NCI-H82 (cell line): ENCODE measurements at regions not wholly inside any gene's neighbourhood (a gene's known extent, or its start where the extent isn't known, plus 50 kb on each side); places are given as distances from the start of the nearest gene placed in this dataset.

Experiments
- DNase-seq: peaks from one replicate; lab custom pipeline; 2025; lab: John Stamatoyannopoulos, UW

DNA sequence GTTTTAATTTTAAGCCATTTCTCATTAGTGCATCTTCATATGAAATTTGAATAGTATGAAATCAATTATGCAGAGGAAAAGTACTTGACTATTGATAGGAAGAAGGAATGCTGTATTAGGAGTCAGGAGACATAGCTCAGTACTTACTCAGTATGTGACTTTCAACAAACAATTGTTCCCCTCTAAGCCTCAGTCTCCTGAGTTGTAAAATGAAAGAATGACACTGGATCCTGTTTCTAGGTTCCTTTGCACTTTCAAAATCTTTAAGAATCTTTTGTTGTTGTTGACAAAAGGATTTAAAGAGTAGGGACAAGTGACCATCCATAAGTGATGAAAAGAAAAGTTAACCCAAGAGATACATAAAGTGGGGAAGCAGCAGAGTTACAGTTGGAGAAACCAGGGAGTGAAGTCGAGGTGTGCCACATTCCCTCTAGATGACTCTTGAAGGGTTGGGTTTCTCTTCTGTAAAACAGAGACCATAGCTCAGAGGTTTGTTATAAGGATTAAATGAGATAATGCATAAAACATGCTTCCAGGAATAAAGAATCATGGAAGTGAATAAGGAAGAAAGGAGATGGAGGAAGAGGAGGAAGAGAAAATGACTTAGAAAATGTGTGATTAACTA lies 105.7 kb upstream of the KCNJ15 start:
- no peak for DNase-seq

DNA sequence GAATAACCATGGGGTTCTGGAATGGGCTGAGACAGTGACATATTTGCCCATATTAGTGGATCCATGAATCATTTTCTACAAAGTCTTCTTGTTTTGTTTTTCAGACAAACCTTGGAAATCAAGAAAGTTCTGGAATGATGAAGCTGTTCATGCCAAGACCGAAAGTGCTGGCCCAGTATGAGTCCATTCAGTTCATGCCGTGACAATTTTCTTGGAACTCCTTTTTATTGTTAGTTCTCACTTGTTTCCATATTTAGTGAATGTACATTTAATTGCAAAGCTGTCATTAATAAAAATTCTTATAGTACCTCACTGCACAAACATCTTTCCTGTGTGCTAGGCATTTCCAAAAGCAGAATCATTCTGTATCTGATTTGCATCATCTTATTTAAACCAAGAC lies 100.6 kb upstream of the KCNJ15 start:
- DNase-seq: no peak

DNA sequence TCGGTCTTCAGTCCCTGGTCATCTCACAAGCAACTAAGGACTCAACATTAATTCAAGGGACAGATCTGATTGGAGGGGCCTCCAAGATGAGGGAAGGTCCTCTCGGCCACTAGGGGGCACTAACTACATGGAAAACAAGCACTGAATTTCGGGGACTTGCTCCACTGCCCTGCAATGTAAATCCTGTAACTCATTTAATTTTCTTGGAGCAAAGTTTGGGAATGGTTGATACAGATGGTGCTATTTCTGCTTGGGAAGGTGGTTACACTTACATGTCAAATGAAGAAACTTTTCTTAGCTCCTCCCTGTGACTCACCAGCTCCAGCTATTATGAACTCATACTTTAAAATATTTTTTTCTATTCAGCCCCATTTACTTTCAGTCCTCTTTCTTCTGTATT lies 97.4 kb upstream of the KCNJ15 start:
- DNase-seq: peak; percentile 80

DNA sequence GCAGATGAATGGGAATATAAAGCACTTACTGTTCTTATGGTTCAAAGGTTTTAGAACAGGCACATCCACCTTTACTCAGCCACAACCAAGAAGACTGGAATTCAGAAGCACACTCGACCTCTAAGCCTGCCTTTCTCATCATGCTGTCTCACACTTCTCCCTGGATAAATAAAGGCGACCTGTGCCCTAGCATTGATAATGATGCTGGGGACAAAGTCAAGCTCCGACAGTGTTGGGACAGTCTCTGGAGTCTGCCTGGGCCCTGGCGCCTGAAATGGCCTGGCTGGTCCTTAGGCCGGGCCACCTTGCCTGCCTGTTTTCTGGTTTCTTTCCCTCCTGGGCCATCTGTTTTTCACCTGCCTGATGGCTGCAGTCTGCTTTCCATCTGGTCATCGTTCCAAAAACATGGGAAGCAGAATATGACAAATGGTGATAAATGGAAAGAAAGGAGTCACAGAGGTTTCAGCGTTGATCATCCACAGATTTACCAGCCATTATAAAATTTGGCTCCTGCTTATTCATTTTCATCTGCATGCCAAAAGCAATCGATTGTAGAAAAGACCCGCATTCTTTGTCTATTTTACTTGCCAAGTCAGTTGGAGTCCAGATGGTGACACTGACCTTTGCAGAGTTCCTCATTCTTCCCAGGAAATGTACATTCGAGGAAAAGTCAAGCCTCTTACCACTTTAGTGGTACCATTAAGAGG lies 91.2 kb upstream of the KCNJ15 start:
- DNase-seq: no peak

DNA sequence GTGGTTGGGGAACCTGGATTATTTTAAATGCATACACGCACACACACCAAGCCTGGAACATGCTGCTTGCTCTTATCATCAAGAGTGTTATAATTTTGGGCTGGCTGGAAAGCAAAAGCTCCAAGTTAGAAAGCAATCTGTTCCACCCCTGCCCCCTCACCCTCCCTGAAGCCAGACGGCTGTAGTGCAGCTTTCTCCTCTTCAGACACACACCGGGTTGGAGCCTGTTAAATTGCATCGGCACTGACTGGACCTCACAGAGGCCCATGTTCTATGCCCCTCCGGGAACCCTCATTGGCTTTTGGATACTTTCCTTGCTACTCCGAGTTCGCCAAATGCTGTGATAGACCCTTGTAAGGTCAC lies 90.6 kb upstream of the KCNJ15 start:
- no peak for DNase-seq

DNA sequence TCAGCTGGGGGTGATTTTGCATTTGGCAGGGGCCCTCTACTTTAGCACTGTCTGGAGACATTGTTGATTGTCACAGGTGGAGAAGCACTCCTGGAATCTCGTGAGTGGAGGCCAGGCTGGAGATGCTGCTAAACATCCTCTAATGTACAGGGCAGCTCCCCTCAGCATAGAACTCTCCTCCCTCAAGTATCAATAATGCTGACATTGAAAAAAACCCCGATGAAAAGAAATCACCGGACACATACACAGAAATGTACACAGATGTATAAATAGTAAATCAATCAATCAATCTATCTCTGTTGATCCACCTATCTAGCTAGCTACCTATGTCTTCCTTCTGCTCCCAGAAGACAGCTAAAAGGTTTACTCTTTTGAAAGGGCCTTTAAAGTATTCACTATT lies 89.4 kb upstream of the KCNJ15 start:
- no peak for DNase-seq

DNA sequence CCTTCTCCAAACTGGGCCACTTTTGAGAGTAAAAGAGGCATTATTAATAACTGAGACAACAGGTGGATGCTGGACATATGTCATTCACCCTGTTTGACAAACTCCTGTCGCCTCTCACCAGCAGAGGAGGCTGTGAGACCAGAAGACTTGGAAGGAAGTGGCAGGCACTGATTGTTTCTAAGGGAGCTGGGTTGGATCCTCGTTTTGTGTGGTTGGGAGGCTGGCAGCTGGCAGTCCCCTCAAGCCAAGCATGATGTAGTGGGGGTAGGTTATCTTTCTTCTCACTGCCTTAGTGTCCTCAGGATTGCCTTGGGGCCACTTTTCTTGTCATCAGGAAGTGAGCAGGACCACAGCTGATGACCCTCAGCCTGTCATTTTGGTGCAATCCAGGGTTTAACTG lies 86.5 kb upstream of the KCNJ15 start:
- peak; percentile 9 for DNase-seq

DNA sequence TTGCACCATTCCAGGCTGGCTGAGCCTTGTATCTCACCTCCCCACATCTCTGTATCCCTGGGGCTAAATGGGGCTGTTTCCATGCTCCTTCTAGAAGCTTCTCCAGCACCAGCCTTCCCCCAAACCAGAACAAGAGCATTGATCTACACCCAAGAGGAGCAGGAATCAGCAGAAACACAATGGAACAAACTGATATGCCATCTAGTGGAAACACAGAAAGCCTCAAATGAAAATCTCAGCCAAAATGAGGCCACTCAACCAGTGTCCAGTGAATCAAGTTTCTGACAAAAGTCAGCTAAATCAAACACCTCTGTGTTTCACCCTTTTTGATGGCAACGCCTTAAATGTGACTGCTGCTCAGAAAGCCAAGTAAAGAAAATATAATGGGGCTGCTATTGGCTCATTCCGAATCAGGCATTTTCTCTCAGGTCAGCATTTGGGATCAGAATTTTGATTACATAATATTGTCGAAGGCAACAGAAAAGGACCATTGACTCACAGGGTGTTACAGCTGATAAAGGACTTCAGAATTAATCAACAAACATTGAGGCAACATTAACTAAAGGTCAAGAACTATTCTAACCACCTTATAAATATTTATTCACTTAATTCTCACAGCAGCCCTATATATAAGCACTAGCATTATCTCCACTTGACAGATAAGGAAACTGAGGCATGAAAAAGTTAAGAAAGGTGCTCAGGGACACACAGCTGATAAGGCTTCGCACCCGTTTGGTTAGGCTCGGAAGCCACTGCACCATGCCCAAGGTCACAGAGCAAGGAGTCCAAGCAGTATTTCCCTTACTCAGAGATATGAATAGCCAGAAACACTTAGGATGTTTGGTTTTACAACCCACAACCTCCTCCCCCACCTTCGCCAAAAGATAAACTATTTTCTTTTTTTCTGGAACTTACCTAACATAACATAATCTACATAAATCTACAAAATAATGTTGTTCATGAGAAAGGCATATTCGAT lies 85.8 kb upstream of the KCNJ15 start:
- no peak for DNase-seq

DNA sequence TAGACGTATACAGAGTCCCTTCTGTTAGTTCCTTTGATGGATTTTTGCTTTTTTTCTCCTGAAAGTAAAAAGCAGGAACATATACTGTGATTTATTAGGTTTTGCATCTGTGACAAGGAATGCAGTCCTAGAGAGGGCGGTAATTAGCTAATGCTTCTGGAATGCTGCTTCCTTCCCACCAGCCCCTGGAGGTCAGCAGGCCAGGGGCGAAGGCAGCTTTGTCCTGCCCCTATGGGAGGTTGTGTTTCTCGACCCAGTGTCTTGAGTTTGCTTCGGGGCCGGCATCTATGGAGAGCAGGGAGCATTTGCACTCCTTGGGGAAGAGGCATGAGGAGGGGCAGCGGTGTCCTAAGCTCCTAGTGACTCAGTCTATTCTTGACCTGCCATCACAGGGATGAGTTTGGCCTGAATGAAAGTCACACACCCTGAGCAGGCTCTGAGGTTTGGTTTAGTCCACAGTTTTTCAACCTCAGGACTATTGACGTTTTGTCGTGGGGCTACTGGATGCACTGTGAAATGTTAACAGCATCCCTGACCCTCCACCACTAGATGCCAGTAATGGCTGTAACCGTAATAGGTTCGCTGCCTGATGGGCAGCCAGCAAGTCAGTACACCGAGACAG lies 85.0 kb upstream of the KCNJ15 start:
- no peak for DNase-seq

DNA sequence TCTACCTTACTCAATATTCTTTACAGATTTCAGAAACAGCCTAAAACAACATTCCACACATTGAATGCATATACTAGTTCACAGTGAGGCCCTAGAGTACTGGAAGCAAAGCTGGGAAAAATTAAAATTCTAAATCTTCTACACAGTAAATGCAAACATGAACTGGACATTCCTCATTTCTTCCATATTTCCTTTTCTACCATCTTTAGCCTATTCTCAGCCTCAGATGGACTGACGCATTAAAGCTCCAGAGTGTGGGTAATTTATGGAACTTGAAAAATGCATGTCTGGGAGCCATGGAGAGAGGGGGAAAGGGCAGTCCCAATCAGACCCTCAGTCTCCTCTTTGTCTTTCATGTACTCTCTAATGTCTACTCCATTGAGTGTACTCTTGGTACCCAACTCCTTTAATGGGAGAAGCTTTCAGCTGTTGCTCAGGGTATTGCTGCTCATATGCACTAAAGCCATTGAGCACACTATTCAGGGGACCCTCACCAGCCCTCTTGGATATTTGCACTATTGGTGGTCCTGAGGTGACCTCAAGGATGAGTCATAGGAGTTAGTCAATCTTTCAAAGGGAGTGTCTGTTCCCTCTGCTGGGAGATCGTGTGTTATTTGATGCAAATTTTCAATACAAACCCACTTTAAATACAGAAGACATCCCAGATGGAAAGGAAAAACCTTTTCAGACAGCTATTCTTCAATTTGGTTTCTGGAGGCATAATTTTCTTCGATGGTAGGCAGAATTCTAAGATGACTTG lies 83.3 kb upstream of the KCNJ15 start:
- no peak for DNase-seq

DNA sequence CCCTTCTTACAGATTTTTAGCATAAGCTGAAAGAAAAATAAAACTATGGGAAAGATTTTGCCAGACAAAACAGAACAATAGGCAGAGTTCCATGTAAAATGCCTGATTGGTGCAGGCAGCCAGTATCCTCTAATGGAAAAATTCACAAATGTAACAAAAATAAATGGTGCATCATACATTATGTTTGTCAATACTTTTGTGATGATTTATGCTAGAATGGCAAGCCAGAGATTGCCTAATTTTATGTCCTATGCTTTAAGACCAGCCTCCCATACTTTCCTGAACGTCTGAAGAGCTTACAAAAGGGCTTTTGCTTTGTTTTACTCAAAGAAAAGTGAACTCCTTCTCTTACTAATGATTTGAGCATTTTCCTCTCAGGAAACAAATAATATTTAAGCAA lies 81.5 kb upstream of the KCNJ15 start:
- DNase-seq: no peak

DNA sequence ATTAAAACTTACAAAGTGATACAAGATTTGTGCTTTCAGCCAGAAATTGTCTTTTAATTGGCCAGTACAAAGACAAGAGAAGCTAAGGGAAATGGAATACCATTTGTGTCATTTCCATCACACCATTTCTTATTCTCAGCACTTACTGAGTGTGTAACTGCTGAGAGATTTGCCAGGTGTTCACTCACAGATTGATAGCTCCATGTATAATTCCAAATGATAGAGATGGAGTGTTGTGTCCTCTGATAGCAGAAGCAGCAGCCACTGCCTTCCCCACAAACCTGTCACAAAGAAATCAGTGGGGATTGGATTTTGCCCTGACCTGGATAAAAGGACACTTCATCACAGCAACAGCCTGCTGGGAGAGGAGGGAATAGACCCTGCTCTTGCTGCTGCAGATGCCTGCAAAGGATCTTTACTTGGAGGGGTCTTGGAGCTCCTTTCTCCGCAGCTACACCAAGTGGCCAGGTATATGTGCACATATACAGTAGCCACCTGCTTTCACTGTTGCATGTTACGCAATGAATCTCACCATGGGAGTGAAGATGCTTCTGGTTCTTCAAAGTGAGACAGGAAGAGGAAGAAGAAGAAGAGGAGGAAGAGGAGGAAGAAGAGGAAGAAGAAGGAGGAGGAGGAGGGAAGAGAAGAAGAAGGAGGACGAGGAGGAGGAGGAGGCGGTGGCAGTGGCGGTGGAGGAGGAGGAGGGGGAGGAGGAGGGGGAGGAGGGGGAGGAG lies 78.7 kb upstream of the KCNJ15 start:
- no peak for DNase-seq

DNA sequence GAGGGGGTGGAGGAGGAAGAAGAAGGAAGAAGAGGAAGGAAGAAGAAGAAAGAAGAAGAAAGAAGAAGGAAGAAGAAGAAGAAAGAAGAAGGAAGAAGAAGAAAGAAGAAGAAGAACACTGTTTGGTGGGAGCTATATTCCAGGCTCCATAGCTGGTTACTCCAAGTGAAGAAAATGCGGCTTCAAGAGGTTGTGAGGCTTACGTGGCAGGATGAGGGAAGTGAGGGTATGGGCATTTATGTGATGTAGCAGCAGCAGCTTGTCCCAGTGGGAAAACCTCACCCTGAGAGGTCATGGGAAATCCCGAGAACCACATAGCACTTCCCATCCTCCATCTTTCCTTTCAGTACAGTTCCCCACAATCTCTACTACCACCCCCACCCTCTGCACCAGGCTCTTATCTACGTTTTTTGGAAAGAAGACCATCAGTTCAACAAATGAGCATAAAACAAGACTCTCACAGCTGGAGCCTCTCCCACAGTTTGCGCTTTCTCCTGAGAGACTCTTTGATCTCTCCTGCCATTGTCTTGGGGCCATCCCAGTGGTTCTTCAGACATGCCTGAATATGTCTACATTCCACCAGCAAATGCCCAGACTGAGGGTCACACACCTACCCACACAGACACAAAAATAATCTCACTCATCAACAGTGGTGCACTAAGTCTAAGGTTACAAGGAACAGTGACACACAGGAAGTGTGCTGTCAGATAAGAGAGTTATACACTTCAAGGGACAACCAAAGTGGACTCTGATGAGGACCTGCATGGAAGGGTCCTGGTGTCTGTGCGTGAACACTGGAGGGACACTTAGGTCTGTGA lies 77.9 kb upstream of the KCNJ15 start:
- no peak for DNase-seq

DNA sequence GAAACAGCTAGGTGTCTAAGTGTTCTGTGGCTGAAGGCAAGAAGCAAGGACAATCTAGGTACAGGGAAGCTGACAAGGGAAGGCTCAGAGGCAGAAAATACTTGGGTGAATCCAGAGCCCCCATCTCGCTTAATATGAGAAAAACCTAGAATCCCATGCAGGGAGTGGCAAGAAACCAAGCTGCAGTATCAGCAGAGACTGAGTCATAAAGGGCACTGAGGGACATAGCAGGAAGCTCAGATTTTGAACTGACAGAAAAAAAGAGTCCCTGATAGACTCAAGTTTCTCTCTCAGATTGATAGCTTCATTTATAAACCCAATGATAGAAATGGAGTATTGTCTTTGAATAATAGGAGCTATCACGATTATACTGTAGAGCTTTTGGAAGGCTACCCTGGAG lies 77.3 kb upstream of the KCNJ15 start:
- no peak for DNase-seq

DNA sequence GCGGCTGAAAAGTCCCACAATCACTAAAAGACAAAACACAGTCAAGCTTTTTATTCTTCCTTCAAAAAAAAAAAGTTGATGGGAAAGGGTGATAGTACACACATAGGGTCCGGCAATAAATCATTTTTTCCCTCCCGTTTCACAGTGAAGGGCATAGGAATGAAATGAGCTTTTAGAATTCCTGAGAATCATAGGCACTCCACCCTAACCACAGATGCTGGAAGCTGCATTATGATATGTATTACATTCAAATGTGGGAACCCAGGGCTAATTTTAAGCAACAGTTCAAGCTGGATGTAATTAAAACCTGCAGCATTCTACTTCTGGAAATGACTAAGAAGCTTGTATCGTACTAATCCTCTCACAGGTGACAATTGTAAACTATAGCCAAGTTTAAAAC lies 75.7 kb upstream of the KCNJ15 start:
- no peak for DNase-seq

DNA sequence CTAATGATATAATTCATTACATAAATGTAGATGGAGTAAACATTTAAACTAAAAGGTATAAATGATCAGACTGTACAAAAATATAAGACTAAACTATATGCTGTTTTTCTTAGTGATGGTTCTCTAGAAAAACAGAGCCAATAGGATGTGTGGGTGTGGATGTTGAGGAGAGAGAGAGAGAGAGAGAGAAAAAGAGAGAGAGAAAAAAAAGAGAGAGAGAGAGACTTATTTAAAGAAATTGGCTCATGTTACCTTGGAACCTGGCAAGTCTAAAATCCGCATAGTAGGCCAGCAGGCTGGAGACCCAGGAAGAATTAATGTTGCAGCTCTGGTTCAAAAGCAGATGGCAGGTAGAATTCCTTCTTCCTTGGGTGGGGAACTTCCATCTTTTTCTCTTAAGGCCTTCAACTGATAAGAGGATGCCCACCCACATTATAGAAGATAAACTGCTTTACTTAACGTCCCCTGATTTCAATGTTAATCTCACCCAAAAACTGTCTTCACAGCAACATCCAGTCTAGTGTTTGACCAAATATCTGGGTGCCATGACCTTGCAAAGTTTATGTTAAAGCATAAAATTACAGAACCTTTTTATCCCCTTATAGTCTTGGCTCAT lies 74.3 kb upstream of the KCNJ15 start:
- DNase-seq: no peak

DNA sequence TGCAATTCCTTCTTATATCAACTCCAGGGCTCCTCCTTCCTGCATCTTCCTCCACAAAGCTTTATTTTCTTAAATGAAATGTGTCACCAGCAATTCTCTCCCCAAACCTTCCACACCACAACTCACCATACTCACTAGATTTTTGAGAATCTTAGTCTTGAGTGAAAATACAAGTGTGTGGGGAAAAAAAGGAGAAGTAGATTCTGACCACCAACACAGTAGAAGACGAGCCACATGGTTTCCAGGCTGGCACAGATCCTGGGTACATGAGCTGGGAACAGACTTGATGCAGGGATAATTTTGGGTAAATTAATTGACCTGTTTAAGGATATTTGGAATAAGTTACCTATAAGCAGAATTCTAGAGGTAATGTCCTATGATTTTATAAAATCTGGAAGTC lies 72.8 kb upstream of the KCNJ15 start:
- no peak for DNase-seq

DNA sequence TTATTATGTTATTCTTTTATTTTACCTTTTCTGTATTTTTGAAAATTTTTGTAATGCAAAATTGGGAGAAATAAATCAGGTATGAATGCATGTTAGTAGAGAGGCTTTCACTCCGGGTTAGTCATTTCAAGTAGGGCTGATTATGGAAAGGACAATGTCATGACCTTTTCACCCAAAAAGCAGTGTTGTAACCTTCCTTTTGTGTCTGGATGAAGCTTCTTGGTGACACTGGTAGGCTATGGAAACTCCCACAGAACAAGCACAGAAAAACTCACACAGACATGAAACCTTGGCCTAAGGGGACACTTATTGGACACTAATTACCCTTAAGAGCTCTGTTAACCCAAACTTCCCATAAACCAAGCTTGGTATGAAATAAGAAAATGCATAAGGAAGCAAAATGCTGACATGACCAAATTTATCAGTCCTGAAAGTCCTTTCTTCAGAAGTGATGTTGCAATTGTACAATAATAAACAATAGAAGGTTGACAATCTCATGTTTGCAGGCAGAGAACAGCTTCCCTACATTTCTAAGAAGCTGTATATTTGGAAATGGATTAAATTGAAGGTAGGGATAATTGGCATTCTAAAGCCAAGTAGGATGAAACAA lies 70.0 kb upstream of the KCNJ15 start:
- DNase-seq: no peak

DNA sequence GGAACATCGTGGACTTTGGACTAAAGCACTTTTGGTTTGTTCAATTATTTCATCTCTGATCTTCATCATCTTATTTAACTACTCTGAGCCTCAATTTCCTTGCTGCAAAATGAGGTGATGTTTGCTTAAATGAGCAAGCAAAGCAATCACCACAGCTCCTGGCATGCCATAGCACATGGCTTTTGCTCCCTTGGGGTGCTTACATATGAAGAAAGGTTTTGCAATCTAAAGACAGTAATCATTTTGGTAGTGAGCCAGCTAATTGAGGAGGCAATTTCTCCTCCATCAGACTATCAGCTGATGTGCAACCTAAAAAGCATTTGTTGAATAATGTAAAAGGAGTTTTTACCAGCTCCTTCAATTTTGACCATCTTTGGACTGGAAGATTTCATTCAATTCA lies 68.8 kb upstream of the KCNJ15 start:
- DNase-seq: no peak
